Uterus (tissue), 3 donors: ENCODE measurements at regions not wholly inside any gene's neighbourhood (a gene's known extent, or its start where the extent isn't known, plus 50 kb on each side); places are given as distances from the start of the nearest gene placed in this dataset.
A peak's percentile ranks its signal among the peaks of the same experiment; 100 is the strongest.

Experiments used
- DNase-seq, 2 donors: peaks; one replicate each; pipeline ENCODE4 v3.0.0-alpha.2; 2019 to 2020
- H3K27ac ChIP-seq, 2 donors: fragments of 200-600 bp; sonication (generic); 1 replicate in 1 of 2; 2 replicates in 1 of 2; pipeline ENCODE4 v1.5.1; 2016 to 2018
- H3K27me3 ChIP-seq, 2 donors: fragments of 200-600 bp; sonication (generic); one replicate each; pipeline ENCODE4 v1.5.1; 2018 to 2019; ENCODE audit warnings: control low read depth in 1 of 2
- H3K36me3 ChIP-seq, 2 donors: fragments of 200-600 bp; sonication (generic); one replicate each; pipeline ENCODE4 v1.5.1; 2019; ENCODE audit warnings: control low read depth in 1 of 2
- H3K4me1 ChIP-seq, 2 donors: fragments of 200-600 bp; sonication (generic); one replicate each; pipeline ENCODE4 v1.5.1; 2018 to 2019; ENCODE audit warnings: control low read depth in 1 of 2
- H3K4me3 ChIP-seq, 2 donors: fragments of 200-600 bp; sonication (generic); 1 replicate in 1 of 2; 2 replicates in 1 of 2; pipeline ENCODE4 v1.5.1; 2018 to 2019; ENCODE audit warnings: mild to moderate bottlenecking in 1 of 2
- H3K9me3 ChIP-seq, 2 donors: fragments of 200-600 bp; sonication (generic); one replicate each; pipeline ENCODE4 v1.5.1; 2019; ENCODE audit warnings: control low read depth in 1 of 2
- CTCF ChIP-seq, 4 experiments: fragments of 200-600 bp in 2 of 4; fragments of 450-650 bp in 2 of 4; sonication (generic) in 2 of 4; IDR thresholded peaks; one replicate each; pipeline ENCODE4 v1.5.1; 2016 to 2019; ENCODE audit warnings: antibody characterized with exemption in 4 of 4, mild to moderate bottlenecking in 2 of 4, moderate library complexity in 1 of 4
- POLR2A ChIP-seq, 2 donors: fragments of 450-650 bp; IDR thresholded peaks; one replicate each; pipeline ENCODE4 v1.6.1; 2016; ENCODE audit warnings: antibody characterized with exemption in 2 of 2, mild to moderate bottlenecking in 1 of 2, moderate library complexity in 1 of 2
- intact Hi-C: fragments of 100-400 bp; cut with DNase I; formaldehyde crosslinking; loops from one replicate; pipeline ENCODE4 v1.15.1; 2023; ENCODE audit warnings: low total_unique reads
- donor health status: DM: yes; HTN: yes; CAD: no.

DNA sequence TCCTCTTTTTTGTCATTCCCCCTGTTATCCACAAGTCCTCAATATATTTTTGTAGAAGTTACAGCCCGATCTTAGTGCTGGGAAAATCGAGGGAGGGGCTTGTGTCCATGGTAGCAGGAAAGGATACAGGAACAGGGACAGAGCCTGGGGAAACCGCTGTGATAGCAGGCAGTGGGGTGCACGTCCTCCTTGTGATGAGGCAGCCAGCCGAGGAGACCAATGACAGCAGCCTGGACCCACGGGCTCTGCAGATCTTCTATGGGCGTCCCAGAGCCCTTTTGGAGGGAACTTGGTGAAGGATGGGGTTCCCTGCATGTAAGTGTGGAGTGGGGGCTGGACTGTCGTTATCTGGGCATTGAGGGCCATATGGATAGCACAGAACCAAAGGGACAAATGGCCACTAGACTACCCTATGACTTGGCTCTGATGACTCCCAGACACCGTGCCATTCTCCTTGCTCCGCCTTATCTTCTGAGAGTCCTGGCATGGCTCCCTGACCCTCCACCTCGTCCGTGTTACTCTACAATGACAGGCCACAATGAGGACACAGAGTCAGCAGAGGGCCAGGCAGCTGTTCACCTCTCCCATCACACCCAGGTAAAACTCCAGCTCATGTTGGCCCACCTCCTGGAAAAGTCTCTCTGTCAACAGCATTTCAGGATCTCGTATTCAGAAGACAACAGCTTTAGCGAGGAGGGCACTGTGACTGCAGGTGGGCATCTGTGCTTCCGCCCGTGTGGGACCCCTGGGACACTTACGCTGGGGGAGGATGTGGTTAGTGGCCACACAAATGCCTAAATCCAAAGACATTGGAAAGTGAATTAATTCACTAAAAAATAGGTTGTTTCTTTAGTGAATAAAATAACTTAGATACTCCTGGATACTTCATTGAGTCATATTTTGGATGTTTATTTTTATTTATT, 100.1 kb downstream of the VAPA start:
- H3K9me3 ChIP-seq: no peaks in the 10 kb centered on the region
- TF ChIP-seq POLR2A (IDR thresholded peaks at IDR 0.05) (no peak), CTCF (IDR thresholded peaks at IDR 0.05) (no peak)
- H3K36me3 ChIP-seq: no peaks in the 10 kb centered on the region
- intact Hi-C loops: no loop called here
- peaks cover 0 to 10% of the 10 kb centered on the region in 2 donors for H3K4me1 ChIP-seq
- H3K4me3 ChIP-seq: no peak overlapping the region
- no peak for DNase-seq
- no peaks in the 10 kb centered on the region for H3K27me3 ChIP-seq
- H3K27ac ChIP-seq: peak overlapping the region in 1 of 2 donors; percentile 83

DNA sequence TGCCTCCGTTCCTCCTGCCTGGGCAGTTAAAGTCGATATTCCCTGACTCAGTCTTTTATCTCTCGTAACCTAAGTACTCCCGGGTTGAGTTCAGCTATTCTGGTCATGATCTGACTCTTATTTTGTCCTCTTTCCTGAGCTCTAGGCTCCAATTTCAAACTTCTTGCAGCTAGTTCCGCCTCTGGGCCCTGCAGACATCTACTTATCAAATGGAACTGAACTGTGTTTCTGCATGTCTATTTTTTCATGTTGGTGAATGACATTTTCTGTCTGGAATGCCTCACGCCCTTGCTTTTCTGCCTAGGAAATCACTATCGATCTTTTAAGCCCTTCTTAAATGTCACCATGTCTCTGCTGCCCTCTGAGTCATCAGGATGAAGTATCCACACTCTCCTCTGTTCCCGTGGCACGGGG, 101.5 kb downstream of the VAPA start:
- DNase-seq: no peak
- H3K36me3 ChIP-seq: no peaks in the 10 kb centered on the region
- intact Hi-C loops: no loop called here
- no peak for TF ChIP-seq CTCF (IDR thresholded peaks at IDR 0.05)
- TF ChIP-seq POLR2A (IDR thresholded peaks at IDR 0.05): no peak
- peaks cover 0 to under 1% of the 10 kb centered on the region in 2 donors for H3K4me1 ChIP-seq
- H3K9me3 ChIP-seq: no peaks in the 10 kb centered on the region
- H3K27ac ChIP-seq: peak overlapping the region; percentile 61 to 75
- H3K27me3 ChIP-seq: no peaks in the 10 kb centered on the region
- H3K4me3 ChIP-seq: no peak overlapping the region

DNA sequence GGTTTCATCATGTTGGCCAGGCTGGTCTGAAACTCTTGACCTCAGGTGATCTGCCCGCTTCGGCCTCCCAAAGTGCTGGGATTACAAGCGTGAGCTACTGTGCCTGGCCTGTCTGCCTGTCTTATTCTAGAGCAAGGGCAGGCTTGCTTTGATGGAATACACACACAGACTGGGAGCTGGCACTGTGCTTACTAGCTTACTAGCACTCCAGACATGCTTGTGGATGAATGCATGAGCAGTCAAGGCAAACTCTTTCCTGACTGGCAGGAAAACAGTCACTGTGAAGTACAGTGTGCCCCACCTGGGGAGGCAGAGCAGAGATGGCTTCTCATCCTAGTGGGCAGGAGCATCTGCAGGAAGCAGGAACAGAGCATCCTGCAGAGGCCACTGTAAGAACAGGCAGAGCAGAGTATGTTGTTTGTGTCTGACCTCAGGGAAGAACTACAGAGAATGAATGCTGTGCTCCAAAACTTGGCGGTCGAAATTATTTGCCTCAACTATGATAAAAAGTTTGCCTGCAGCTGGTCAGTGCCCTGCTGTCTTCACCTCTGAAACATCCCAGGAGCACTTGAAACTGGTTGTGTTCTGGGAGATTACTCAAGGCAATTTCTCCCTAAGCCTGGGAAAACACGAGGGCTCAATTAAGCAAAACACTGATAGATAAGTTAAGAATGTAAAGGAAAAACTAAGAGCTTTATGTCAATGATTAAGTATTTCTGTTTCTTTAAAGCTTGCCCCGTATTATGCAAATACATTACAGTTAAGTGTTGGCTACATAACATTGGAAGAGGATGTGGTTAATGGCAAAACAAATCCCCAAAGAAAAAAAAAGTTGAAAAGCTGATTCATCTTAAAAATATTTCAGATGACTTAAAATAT, 102.4 kb downstream of the VAPA start:
- Histone ChIP-seq H3K4me1 (no peaks in the 10 kb centered on the region), H3K27ac (peak overlapping the region; percentile 61 to 75), H3K36me3 (no peaks in the 10 kb centered on the region), H3K4me3 (no peak overlapping the region), H3K9me3 (no peaks in the 10 kb centered on the region), H3K27me3 (no peaks in the 10 kb centered on the region)
- intact Hi-C loops: no loop called here
- peak in 1 of 2 donors; percentile 57 for DNase-seq
- TF ChIP-seq CTCF (IDR thresholded peaks at IDR 0.05) (peak; percentile 34 to 58 (median 40)), POLR2A (IDR thresholded peaks at IDR 0.05) (no peak)

DNA sequence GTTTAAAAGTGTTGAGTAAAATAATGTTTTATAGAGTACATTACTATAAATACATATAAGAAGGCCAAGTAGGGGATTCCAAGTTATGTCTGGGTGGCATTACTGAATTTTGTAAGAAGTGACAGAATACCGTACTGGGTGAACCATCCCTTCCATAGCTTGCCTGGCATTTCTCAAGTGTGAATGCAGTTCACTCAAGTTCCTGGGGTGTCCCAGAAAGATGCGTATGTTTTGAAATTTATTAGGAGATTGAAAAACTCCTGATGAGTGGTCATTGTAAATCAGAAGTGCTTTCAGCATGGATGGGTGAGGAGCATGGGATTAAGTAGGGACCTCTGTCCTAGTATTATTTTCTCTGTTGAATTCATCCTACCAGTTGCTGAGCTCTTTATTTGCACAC, 103.2 kb downstream of the VAPA start:
- TF ChIP-seq CTCF (IDR thresholded peaks at IDR 0.05) (no peak), POLR2A (IDR thresholded peaks at IDR 0.05) (no peak)
- no peak overlapping the region for H3K4me3 ChIP-seq
- intact Hi-C loops: no loop called here
- no peaks in the 10 kb centered on the region for H3K4me1 ChIP-seq
- no peaks in the 10 kb centered on the region for H3K9me3 ChIP-seq
- DNase-seq: no peak
- H3K27ac ChIP-seq: peak overlapping the region; percentile 61 to 75
- H3K36me3 ChIP-seq: no peaks in the 10 kb centered on the region
- no peaks in the 10 kb centered on the region for H3K27me3 ChIP-seq
